IMR-90 (cell line): ENCODE measurements at regions not wholly inside any gene's neighbourhood (a gene's known extent, or its start where the extent isn't known, plus 50 kb on each side); places are given as distances from the start of the nearest gene placed in this dataset.
A peak's percentile ranks its signal among the peaks of the same experiment; 100 is the strongest.

Experiments used
- ATAC-seq: fragments of 200-7000 bp; cut with Tn5 transposase; 2 replicates; pipeline ENCODE4 v1.9.1; 2020; ENCODE audit warnings: low read depth, mild to moderate bottlenecking, moderate library complexity
- BruUV-seq: library from RNA; stranded (reverse); fragments of 400-500 nt; replicated peaks from 2 replicates; lab custom pipeline; 2021; lab: Mats Ljungman, UMichigan
- CTCF ChIA-PET: fragments of 300-600 bp; formaldehyde crosslinking; extraction: SDS; loops from one replicate; lab custom pipeline; 2021; ENCODE audit warnings: antibody characterized with exemption; lab: Yijun Ruan, JAX
- POLR2A ChIA-PET: fragments of 300-600 bp; sonication (Branson Sonifier 250); formaldehyde crosslinking; loops from one replicate; lab custom pipeline; 2022; ENCODE audit warnings: antibody characterized with exemption; ENCODE audit not compliant: unreplicated experiment; lab: Charles Lee
- DNase-seq: peaks from one replicate; pipeline ENCODE4 v3.0.0; 2013
- H2AFZ ChIP-seq: replicated peaks from 2 replicates; pipeline ENCODE3; 2013; ENCODE audit warnings: low read length, mild to moderate bottlenecking; ENCODE audit not compliant: poor library complexity
- H2AK5ac ChIP-seq: 2 replicates; pipeline ENCODE4 v1.6.1; 2013; ENCODE audit warnings: low read depth, low read length, inconsistent platforms
- H2AK9ac ChIP-seq: replicated peaks from 2 replicates; pipeline ENCODE3; 2013; ENCODE audit warnings: mild to moderate bottlenecking, low read depth, low read length, moderate library complexity; ENCODE audit not compliant: poor library complexity
- H2BK120ac ChIP-seq: 2 replicates; pipeline ENCODE4 v1.6.1; 2013; ENCODE audit warnings: low read depth, low read length, inconsistent platforms
- H2BK15ac ChIP-seq: 3 replicates; pipeline ENCODE4 v1.6.1; 2013; ENCODE audit warnings: low read depth, low read length, inconsistent platforms
- H2BK20ac ChIP-seq: 2 replicates; pipeline ENCODE4 v1.6.1; 2013; ENCODE audit warnings: low read depth, mild to moderate bottlenecking, inconsistent platforms, low read length, moderate library complexity
- H2BK5ac ChIP-seq: 2 replicates; pipeline ENCODE4 v1.6.1; 2013; ENCODE audit warnings: mild to moderate bottlenecking, low read depth, low read length, inconsistent platforms; ENCODE audit not compliant: poor library complexity, severe bottlenecking
- H3K14ac ChIP-seq: replicated peaks from 2 replicates; pipeline ENCODE4 v1.6.1; 2013; ENCODE audit warnings: low read depth, low read length, inconsistent platforms
- H3K18ac ChIP-seq: 2 replicates; pipeline ENCODE4 v1.6.1; 2013; ENCODE audit warnings: low read depth, low read length, control low read depth
- H3K23ac ChIP-seq: 2 replicates; pipeline ENCODE4 v1.6.1; 2013; ENCODE audit warnings: low read depth, low read length, inconsistent platforms
- H3K27ac ChIP-seq: 2 replicates; pipeline ENCODE4 v1.5.1; 2013; ENCODE audit warnings: mild to moderate bottlenecking, control low read depth, low read length; ENCODE audit not compliant: insufficient read depth
- H3K27me3 ChIP-seq: 2 replicates; pipeline ENCODE4 v1.6.1; 2013; ENCODE audit warnings: low read length; ENCODE audit not compliant: control insufficient read depth, insufficient read depth
- H3K36me3 ChIP-seq: 2 replicates; pipeline ENCODE4 v1.6.1; 2013; ENCODE audit warnings: low read length, mixed read lengths; ENCODE audit not compliant: control insufficient read depth, insufficient read depth
- H3K4ac ChIP-seq: 2 replicates; pipeline ENCODE4 v1.6.1; 2013; ENCODE audit warnings: low read depth, low read length, inconsistent platforms
- H3K4me1 ChIP-seq: 2 replicates; pipeline ENCODE4 v1.6.1; 2013; ENCODE audit warnings: low read length, mixed read lengths; ENCODE audit not compliant: control insufficient read depth, insufficient read depth
- H3K4me2 ChIP-seq: 2 replicates; pipeline ENCODE4 v1.6.1; 2013; ENCODE audit warnings: low read depth, mild to moderate bottlenecking, control low read depth, low read length, moderate library complexity
- H3K4me3 ChIP-seq: 2 replicates; pipeline ENCODE4 v1.5.1; 2013; ENCODE audit warnings: low read depth, mild to moderate bottlenecking, control low read depth, low read length, moderate library complexity; ENCODE audit not compliant: insufficient read depth
- H3K56ac ChIP-seq: 2 replicates; pipeline ENCODE4 v1.6.1; 2013; ENCODE audit warnings: low read length, inconsistent platforms; ENCODE audit not compliant: insufficient read depth; ENCODE audit errors: extremely low read depth
- H3K79me1 ChIP-seq, 2 experiments: 2 replicates each; pipeline ENCODE4 v1.6.1; 2013; ENCODE audit warnings: low read length in 2 of 2, inconsistent platforms in 1 of 2, low read depth in 1 of 2
- H3K9ac ChIP-seq: 2 replicates; pipeline ENCODE4 v1.6.1; 2013; ENCODE audit warnings: low read depth, low read length, control low read depth
- H3K9me1 ChIP-seq: 2 replicates; pipeline ENCODE4 v1.6.1; 2013; ENCODE audit warnings: low read length, inconsistent platforms; ENCODE audit not compliant: insufficient read depth
- H3K9me3 ChIP-seq: 2 replicates; pipeline ENCODE4 v1.6.1; 2013; ENCODE audit warnings: low read length; ENCODE audit not compliant: control insufficient read depth, insufficient read depth
- H4K20me1 ChIP-seq: 2 replicates; pipeline ENCODE4 v1.6.1; 2013; ENCODE audit warnings: low read length, inconsistent platforms; ENCODE audit not compliant: insufficient read depth
- H4K5ac ChIP-seq: 2 replicates; pipeline ENCODE4 v1.6.1; 2013; ENCODE audit warnings: mild to moderate bottlenecking, low read depth, low read length, control low read depth
- H4K8ac ChIP-seq, 2 experiments: 2 replicates each; pipeline ENCODE4 v1.6.1; 2013; ENCODE audit warnings: low read depth in 2 of 2, low read length in 2 of 2, control low read depth in 1 of 2, inconsistent platforms in 1 of 2
- H4K91ac ChIP-seq: 2 replicates; pipeline ENCODE4 v1.6.1; 2013; ENCODE audit warnings: low read depth, low read length, inconsistent platforms; ENCODE audit not compliant: insufficient read depth
- BHLHE40 ChIP-seq: fragments of 150-350 bp; IDR thresholded peaks from 2 replicates; pipeline ENCODE4 v1.6.1; 2016; ENCODE audit warnings: mild to moderate bottlenecking, low read depth, low read length
- CEBPB ChIP-seq: IDR thresholded peaks from 2 replicates; pipeline ENCODE4 v1.6.1; 2012; ENCODE audit warnings: low read depth, low read length, improper control_type of control experiment
- CHD1 ChIP-seq: IDR thresholded peaks from 2 replicates; pipeline ENCODE4 v1.6.1; 2012; ENCODE audit warnings: low read depth, low read length, improper control_type of control experiment
- CTCF ChIP-seq: conservative IDR thresholded peaks from 2 replicates; pipeline ENCODE4 v1.5.1; 2012; ENCODE audit warnings: mild to moderate bottlenecking, low read depth, low read length, improper control_type of control experiment
- ELK1 ChIP-seq: fragments of 150-350 bp; IDR thresholded peaks from 2 replicates; pipeline ENCODE4 v1.6.1; 2016; ENCODE audit warnings: low read depth, mild to moderate bottlenecking, low read length, moderate library complexity, borderline replicate concordance
- FOS ChIP-seq: fragments of 150-350 bp; IDR thresholded peaks from 2 replicates; pipeline ENCODE4 v1.6.1; 2016; ENCODE audit warnings: low read depth, low read length
- MAFK ChIP-seq: IDR thresholded peaks from 2 replicates; pipeline ENCODE4 v1.6.1; 2012; ENCODE audit warnings: low read depth, low read length, improper control_type of control experiment
- MAZ ChIP-seq: IDR thresholded peaks from 2 replicates; pipeline ENCODE4 v1.6.1; 2012; ENCODE audit warnings: low read depth, mild to moderate bottlenecking, low read length, improper control_type of control experiment, moderate library complexity, borderline replicate concordance
- MXI1 ChIP-seq: IDR thresholded peaks from 2 replicates; pipeline ENCODE4 v1.6.1; 2012; ENCODE audit warnings: low read depth, mild to moderate bottlenecking, low read length, moderate library complexity, borderline replicate concordance
- POLR2A ChIP-seq: IDR thresholded peaks from 2 replicates; pipeline ENCODE4 v1.6.1; 2012; ENCODE audit warnings: mild to moderate bottlenecking, low read depth, low read length
- RAD21 ChIP-seq: IDR thresholded peaks from 2 replicates; pipeline ENCODE4 v1.6.1; 2012; ENCODE audit warnings: low read length, improper control_type of control experiment
- RCOR1 ChIP-seq: IDR thresholded peaks from 2 replicates; pipeline ENCODE4 v1.6.1; 2012; ENCODE audit warnings: mild to moderate bottlenecking, low read length, improper control_type of control experiment; ENCODE audit not compliant: insufficient replicate concordance
- RFX5 ChIP-seq: IDR thresholded peaks from 2 replicates; pipeline ENCODE4 v1.8.0; 2012; ENCODE audit warnings: low read depth, mild to moderate bottlenecking, low read length, moderate library complexity
- SMC3 ChIP-seq: fragments of 150-350 bp; IDR thresholded peaks from 2 replicates; pipeline ENCODE4 v1.6.1; 2016; ENCODE audit warnings: low read depth, mild to moderate bottlenecking, antibody characterized with exemption, low read length, moderate library complexity
- USF2 ChIP-seq: fragments of 150-350 bp; IDR thresholded peaks from 2 replicates; pipeline ENCODE4 v1.6.1; 2017; ENCODE audit warnings: mild to moderate bottlenecking, antibody characterized with exemption, low read length, low read depth
- WGBS, 2 experiments: methylation state at CpG; one replicate each; pipeline versions ENCODE4 v1.1.5 to v1.1.7; 2013; ENCODE audit warnings: missing lambda C conversion rate in 2 of 2; ENCODE audit not compliant: insufficient read length in 1 of 2; ENCODE audit errors: extremely low coverage in 2 of 2; 5-methylcytosine and 5-hydroxymethylcytosine counted together
- dilution Hi-C: fragments of 300-500 bp; cut with HindIII; formaldehyde crosslinking; loops from one replicate; pipeline ENCODE4 v1.14.3; 2018; ENCODE audit warnings: low sequenced_read_pairs; ENCODE audit not compliant: unreplicated experiment
- in situ Hi-C: fragments of 300-500 bp; cut with MboI; formaldehyde crosslinking; loops from 3 replicates; pipeline ENCODE4 v1.14.3; 2019; ENCODE audit warnings: low sequenced_read_pairs, inconsistent platforms, mixed read lengths
- intact Hi-C: fragments of 100-400 bp; cut with micrococcal nuclease; formaldehyde crosslinking; loops from 2 replicates; pipeline ENCODE4 v1.10.0; 2022

GRCh38 chr6:134523903-134524650 lies 206.2 kb upstream of the SGK1 start:
- BruUV-seq = no TSS peak
- DNase-seq = no peak
- in situ Hi-C loops = no loop called here

More at GRCh38 chr6:134523903-134524650, 206.2 kb upstream of the SGK1 start:
- no peak overlapping the region for H2AK5ac ChIP-seq
- no peaks in the 10 kb centered on the region for H3K36me3 ChIP-seq
- H3K27me3 ChIP-seq = no peaks in the 10 kb centered on the region
- dilution Hi-C loops = no loop called here
- H2BK5ac ChIP-seq = no peak overlapping the region
- H2BK120ac ChIP-seq = no peak overlapping the region
- no peak overlapping the region for H3K4ac ChIP-seq
- no peak overlapping the region for H3K9ac ChIP-seq
- H3K9me1 ChIP-seq = no peaks in the 10 kb centered on the region
- H3K14ac ChIP-seq = no peak overlapping the region
- ATAC-seq = no peak
- H3K4me3 ChIP-seq = no peak overlapping the region
- no peak overlapping the region for H3K27ac ChIP-seq
- H4K91ac ChIP-seq = 0 out of 2 replicates have a peak overlapping the region, but pooled peaks have one; percentile 2
- no CpG with 5 or more reads among the region's 1 CpG for WGBS, 2 experiments
- ChIA-PET CTCF (no interaction called here), POLR2A (interaction anchor here (0.6 kb wide), 1 partner anchor 348 kb away, joined by 5 read pairs; no protein-coding TSS in a partner anchor)
- no peak overlapping the region for H4K8ac ChIP-seq
- no peak overlapping the region for H3K18ac ChIP-seq
- no peak overlapping the region for H3K56ac ChIP-seq
- no peaks in the 10 kb centered on the region for H3K79me1 ChIP-seq
- no peak overlapping the region for H3K23ac ChIP-seq
- intact Hi-C loops = no loop called here
- H3K4me2 ChIP-seq = no peak overlapping the region
- TF ChIP-seq ELK1 = no peak
- no peak for TF ChIP-seq USF2
- TF ChIP-seq MAFK = no peak
- TF ChIP-seq POLR2A = no peak
- TF ChIP-seq RAD21 = no peak
- TF ChIP-seq SMC3 = no peak
- no peak for TF ChIP-seq BHLHE40
- TF ChIP-seq FOS = no peak
- TF ChIP-seq CEBPB = no peak
- TF ChIP-seq MAZ = no peak
- no peak for TF ChIP-seq MXI1
- TF ChIP-seq RFX5 = no peak
- TF ChIP-seq RCOR1 = no peak
- TF ChIP-seq CTCF = no peak
- TF ChIP-seq CHD1 = no peak
- no peak overlapping the region for H2AK9ac ChIP-seq
- H3K9me3 ChIP-seq = no peaks in the 10 kb centered on the region
- no peak overlapping the region for H2BK20ac ChIP-seq
- peaks cover 6% of the 10 kb centered on the region for H3K4me1 ChIP-seq
- no peak overlapping the region for H2AFZ ChIP-seq
- no peaks in the 10 kb centered on the region for H4K20me1 ChIP-seq
- no peak overlapping the region for H4K5ac ChIP-seq
- H2BK15ac ChIP-seq = no peak overlapping the region; the same call in 1 of the 3 replicates
